ENCODE measurements at regions not wholly inside any gene's neighbourhood (a gene's known extent, or its start where the extent isn't known, plus 50 kb on each side); places are given as distances from the start of the nearest gene placed in this dataset.

DNA sequence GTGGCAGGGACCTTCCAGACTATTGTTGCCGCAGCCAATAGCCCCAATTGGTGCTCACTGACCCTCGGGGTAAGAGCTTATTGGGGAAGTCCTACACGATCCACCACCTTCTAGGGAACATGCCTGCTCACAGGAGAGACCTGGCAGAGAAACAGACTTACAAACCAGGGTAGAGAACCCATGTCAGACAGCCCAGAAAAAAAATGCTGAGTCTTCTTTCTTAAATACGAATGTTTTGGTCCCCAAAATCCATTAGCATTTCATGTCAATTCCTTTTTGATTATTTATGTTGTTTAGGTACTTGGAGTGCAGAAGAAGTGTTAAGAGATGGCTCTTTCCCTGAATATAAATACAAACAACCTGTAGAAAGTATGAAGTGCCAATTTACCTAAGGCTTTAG, 84.9 kb upstream of the PDE10A start:
- TF ChIP-seq, protein P1, sequence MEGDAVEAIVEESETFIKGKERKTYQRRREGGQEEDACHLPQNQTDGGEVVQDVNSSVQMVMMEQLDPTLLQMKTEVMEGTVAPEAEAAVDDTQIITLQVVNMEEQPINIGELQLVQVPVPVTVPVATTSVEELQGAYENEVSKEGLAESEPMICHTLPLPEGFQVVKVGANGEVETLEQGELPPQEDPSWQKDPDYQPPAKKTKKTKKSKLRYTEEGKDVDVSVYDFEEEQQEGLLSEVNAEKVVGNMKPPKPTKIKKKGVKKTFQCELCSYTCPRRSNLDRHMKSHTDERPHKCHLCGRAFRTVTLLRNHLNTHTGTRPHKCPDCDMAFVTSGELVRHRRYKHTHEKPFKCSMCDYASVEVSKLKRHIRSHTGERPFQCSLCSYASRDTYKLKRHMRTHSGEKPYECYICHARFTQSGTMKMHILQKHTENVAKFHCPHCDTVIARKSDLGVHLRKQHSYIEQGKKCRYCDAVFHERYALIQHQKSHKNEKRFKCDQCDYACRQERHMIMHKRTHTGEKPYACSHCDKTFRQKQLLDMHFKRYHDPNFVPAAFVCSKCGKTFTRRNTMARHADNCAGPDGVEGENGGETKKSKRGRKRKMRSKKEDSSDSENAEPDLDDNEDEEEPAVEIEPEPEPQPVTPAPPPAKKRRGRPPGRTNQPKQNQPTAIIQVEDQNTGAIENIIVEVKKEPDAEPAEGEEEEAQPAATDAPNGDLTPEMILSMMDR (IDR thresholded peaks at IDR 0.05 in 4 of 5, conservative IDR thresholded peaks at IDR 0.05 in 1 of 5): no peak
- no peak for TF ChIP-seq POLR2A (IDR thresholded peaks at IDR 0.05)

Data from gastrocnemius medialis (tissue), 4 donors.